Suppressor macrophage (primary cell): ENCODE measurements at regions not wholly inside any gene's neighbourhood (a gene's known extent, or its start where the extent isn't known, plus 50 kb on each side); places are given as distances from the start of the nearest gene placed in this dataset.
"Not testable (repeated sequence)": the region's sequence is repeated elsewhere in the genome, so short reads cannot be mapped to it uniquely, and the experiment has no call there.

Source experiments
- DNase-seq, 4 experiments: peaks; one replicate each; pipeline ENCODE4 v3.0.0-alpha.2; 2020 to 2022

- no peak for DNase-seq
Measured at GRCh38 chr13:107649079-107649478, 566.3 kb downstream of the LIG4 start.

DNA sequence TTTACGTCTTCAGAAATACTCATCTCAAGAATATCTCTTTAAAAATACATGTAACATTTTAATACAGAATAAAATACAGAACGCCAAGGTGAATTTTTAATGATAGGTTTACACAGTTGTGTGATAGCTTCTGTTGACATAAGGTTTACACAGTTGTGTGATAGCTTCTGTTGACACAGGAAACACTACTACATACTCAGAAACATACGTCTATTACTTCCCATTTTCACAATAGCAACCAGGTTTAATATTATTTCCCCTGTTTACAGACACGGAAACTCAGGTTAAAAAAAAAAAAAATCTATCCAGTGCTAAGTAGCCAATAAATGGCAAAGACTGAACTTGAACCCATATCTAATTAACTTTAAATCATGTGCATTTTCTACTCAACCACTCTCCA is 571.2 kb downstream of the LIG4 start:
- DNase-seq, result no peak

- DNase-seq, result no peak
Measured at GRCh38 chr13:107643615-107644014, 571.7 kb downstream of the LIG4 start.

DNA sequence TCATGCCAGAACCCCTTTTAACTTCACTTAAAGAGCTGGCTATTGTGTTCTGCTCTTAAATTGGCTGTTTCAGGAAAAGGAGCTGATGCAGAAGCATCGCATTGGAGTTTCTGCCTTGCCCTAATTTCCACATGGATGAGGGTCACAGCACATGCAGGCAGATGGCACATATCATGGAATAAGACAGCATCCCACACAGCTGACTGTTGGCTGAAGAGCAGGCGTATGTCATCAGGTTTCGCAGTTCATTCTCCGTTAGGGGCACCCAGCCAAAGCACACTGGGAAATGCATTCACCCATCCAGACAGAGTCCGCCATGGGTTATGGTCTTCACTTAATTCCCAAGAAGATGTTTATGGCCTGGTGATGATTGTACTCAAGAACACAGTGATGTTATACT is 572.5 kb downstream of the LIG4 start:
- no peak for DNase-seq

GRCh38 chr13:107641574-107641973 is 573.8 kb downstream of the LIG4 start:
- DNase-seq, result no peak

- no peak for DNase-seq
Measured at GRCh38 chr13:107625648-107626047, 589.7 kb downstream of the LIG4 start.

DNA sequence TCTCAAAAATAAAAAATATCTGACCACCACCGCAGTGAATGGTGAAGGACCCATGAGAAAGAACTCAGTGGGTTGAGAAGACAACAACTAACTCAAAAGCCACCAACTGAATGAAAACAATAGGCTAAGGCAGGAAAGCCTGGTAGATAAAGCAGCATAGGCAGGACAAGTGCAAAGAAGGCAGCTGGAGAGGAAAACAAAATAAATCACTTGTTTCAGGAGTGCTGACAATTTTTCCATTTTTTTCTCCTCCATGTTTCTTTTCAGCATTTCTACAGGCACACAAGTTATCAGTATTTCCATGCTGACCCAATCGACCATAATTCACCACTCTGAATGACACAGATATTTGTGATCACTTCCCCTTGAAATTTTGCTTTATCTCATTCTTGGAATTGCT is 597.8 kb downstream of the LIG4 start:
- DNase-seq, result no peak

GRCh38 chr13:107612376-107612775 is 603.0 kb downstream of the LIG4 start:
- no peak for DNase-seq

GRCh38 chr13:107608736-107609135 is 606.6 kb downstream of the LIG4 start:
- no peak for DNase-seq

- DNase-seq, result no peak
Measured at GRCh38 chr13:107600971-107601370, 614.4 kb downstream of the LIG4 start.

DNA sequence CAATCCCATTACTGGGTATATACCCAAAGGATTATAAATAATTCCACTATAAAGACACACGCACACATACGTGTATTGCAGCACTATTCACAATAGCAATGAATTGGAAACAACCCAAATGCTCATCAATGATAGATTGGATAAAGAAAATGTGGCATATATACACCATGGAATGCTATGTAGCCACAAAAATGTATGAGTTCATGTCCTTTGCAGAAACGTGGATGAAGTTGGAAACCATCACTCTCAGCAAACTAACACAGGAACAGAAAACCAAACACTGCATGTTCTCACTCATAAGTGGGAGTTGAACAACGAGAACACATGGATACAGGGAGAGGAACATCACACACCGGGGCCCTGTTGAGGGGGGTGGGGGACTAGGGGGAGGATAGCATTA is 619.0 kb downstream of the LIG4 start:
- not testable (repeated sequence) for DNase-seq

- no peak for DNase-seq
Measured at GRCh38 chr13:107590556-107590955, 624.8 kb downstream of the LIG4 start.

DNA sequence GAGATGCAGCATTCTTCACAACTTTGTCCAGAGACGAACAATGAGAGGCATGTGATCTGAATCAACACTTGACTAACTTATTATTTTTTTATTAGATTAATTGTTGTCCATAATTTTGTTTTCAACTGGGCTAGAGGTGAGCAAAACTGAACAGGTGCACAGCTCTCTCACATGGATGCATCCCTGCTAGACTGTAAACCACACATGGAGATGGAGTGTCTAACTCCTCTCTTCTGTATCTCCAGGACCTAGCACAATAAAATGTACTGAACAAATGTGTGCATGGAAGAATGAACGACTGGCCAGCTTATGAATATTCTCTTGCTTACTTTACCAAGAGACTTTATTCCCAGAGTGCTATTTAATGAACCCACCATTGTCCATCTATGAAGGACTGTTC is 627.7 kb downstream of the LIG4 start:
- no peak for DNase-seq

DNA sequence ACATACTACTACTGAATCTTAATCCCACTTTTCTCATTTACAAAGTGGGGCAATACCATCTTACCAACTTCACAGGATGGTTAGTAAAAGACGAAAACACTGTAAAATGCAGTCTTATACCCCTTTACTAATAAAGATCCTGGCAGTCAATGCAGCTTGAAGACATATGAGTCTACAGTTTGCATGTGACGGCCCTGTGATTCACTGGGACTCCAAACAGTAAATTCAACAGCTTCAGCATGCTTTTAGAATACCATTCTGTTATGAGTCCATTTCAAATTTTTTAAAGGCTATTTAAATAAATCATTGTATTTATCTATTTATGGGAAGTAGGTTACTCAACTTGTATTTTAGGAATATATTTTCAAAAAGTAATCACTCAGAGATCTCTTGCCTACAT is 629.1 kb downstream of the LIG4 start:
- no peak for DNase-seq

DNA sequence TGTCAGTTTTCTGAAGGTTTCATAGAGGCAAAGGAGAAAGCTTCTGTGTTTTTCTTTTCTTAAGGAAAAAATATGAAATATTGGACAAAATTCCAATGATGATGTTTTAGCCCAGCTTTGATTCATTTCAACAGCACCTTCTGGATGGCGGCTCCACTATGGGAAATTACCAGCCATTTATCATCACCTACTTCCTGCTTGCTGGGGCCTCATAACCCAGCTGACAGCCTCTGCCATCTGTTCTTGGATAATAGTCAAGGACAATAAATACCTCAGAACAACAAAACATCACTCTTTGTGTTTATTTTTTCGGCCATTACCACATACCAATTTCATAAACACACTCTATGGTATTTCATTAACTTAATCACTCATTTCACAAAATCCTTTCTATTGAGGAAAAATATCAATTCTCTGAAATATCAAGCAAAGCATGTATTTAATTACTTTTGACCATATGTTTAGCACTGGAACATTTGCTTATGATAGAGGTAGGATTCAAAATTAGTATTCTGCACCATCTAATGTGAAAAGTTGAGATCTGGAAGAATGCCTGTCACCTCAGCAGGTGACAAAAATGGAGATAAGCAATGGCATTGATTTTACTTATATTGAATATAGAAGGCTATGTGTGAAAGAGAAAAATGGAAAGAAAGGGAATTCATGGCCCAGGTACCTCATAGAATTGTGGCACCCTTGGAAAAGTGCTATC is 629.7 kb downstream of the LIG4 start:
- no peak for DNase-seq

DNA sequence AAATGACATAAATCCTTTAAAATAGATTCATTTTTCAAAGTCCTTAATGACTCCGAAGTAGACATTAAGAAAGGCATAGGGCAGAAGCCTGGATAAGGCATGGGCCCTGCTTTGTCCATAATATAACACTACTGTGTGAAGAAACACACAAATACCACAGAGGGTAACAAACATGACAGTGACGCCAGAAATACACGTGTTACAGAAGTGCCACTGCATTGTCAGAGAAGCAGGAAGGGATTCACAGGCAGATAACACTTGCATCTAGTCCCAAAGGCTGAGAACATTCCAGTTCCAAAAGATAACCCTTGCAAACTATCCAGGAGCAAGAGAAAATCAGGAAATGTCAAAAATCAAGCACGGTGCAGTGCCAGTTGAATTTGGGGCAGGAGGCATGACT is 633.2 kb downstream of the LIG4 start:
- DNase-seq, result no peak

- DNase-seq, result no peak
Measured at GRCh38 chr13:107580741-107581412, 634.5 kb downstream of the LIG4 start.

DNA sequence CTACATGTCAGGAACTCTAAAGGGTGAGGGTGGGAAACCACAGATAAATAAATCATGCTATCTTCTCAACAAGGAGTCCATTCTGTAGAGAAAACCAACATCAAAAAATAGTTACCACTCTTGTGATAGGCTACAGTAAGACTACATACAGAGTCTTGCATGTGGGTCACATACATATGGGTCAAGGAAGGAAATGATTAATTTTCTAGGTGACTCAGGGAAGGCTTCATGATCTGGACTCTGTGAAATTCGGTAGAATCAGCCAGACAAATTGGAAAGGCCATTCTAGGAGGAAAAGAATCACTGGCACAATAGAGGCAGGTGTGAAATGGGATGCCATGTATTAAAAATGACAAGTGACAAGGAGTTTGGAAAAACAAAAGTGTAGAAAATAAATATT is 638.9 kb downstream of the LIG4 start:
- no peak for DNase-seq

- DNase-seq, result no peak
Measured at GRCh38 chr13:107574517-107575210, 640.7 kb downstream of the LIG4 start.

DNA sequence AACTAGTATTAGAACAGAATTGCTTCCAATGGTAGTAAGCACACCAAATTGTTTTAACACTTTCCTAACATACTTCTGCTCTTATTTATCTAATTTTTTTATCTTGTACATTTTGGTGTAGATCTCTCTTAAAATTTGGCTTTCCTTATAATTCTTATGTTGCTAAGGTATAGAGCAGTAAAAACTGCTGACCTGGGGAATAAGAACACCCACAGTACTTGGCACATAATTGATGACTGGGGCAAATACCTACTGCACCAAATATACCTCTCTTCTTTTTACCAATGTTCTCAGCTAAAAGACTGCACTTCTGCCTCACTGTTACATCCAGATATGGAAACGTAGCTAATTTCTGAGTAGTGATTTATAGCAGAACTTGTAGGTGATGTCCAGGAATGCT is 642.2 kb downstream of the LIG4 start:
- no peak for DNase-seq

- no peak for DNase-seq
Measured at GRCh38 chr13:107572156-107572555, 643.2 kb downstream of the LIG4 start.

- no peak for DNase-seq
Measured at GRCh38 chr13:107568181-107568580, 647.2 kb downstream of the LIG4 start.

DNA sequence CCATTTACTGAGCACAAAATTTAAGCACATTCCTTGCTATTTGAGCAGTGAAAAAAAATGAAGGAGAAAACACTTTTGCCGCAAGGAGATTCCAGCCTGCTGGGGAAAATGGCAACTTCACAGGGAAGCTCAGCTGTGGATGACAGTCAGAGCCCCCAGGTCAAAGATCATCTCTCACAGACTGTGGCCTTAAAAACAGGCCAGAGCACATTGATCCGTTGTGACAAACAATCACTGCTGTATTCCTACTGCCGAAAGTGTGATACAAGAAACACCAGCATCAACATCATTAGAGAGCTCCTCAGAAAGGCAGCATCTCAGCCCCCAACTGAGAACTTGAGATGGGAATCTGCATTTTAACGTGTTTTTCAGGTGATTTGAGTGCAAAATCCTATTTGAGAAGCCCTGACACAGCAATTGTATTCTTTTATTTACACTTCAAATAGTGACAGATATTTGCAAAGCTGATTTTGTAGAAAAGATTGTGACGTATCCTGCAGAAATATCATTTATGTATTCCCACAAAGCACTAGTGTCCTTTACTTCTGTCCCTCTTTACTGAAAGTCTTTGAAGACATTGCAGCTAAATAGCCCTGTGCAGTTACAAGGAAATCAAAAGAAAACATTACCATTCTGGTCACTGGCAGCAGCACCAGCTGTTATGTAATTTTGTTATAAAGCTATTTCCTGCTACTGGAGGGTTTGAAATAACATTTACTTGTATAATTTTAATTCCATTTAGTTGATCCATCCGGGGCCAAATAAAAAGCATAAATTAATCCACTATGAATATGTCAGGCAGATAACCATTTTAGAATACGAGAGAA is 652.0 kb downstream of the LIG4 start:
- no peak for DNase-seq
